ENCODE measurements at regions not wholly inside any gene's neighbourhood (a gene's known extent, or its start where the extent isn't known, plus 50 kb on each side); places are given as distances from the start of the nearest gene placed in this dataset.

- Histone ChIP-seq H3K36me3 (ENCODE audit: control insufficient read depth in 1 of 2, insufficient read depth in 2 of 2, low read length in 2 of 2) (no peaks in the 10 kb centered on the region), H3K9me3 (ENCODE audit: control insufficient read depth in 1 of 2, insufficient read depth in 1 of 2, low read depth in 1 of 2, low read length in 2 of 2) (no peaks in the 10 kb centered on the region), H3K27me3 (ENCODE audit: insufficient read depth, low read length) (no peaks in the 10 kb centered on the region), H4K20me1 (ENCODE audit: insufficient read depth) (no peaks in the 10 kb centered on the region), H3K4me3 (replicated peaks in 1 of 2; ENCODE audit: low read depth in 1 of 2, low read length in 2 of 2) (no peak overlapping the region), H3K27ac (ENCODE audit: low read depth, low read length) (no peak overlapping the region), H2AFZ (ENCODE audit: low read depth, low read length, poor library complexity, severe bottlenecking) (peak overlapping the region; percentile 37), H3K79me2 (ENCODE audit: insufficient read depth, low read length) (no peaks in the 10 kb centered on the region), H3K9me2 (ENCODE audit: insufficient read depth) (peaks cover 4% of the 10 kb centered on the region; the same call in 1 of the 2 replicates), H3K9ac (ENCODE audit: low read length) (no peak overlapping the region), H3K4me2 (ENCODE audit: low read length) (0 out of 2 replicates have a peak overlapping the region, but pooled peaks have one; percentile 8), H3K4me1 (ENCODE audit: control insufficient read depth in 1 of 2, insufficient read depth in 2 of 2, low read length in 2 of 2) (peaks cover 9 to 18% of the 10 kb centered on the region in 2 experiments)
- ATAC-seq, result no peak
- ChIA-PET CTCF (no interaction called here), POLR2A (no interaction called here), RAD21 (ENCODE audit: low non-redundant PET in 1 of 2, low total read pairs in 2 of 2, uncharacterized antibody in 2 of 2, unreplicated experiment in 2 of 2) (no interaction called here)
- no peak for DNase-seq (ENCODE audit: low read depth, low spot score)
- intact Hi-C loops (cut with micrococcal nuclease), result no loop called here
- no peak for TF ChIP-seq EZH2 (IDR thresholded peaks at IDR 0.05)
- no peak for TF ChIP-seq ZBTB33 (IDR thresholded peaks at IDR 0.05; ENCODE audit: extremely low read depth, insufficient replicate concordance, low read length)
- TF ChIP-seq CTCF (IDR thresholded peaks at IDR 0.05 in 2 of 3, conservative IDR thresholded peaks at IDR 0.05 in 1 of 3; ENCODE audit: borderline replicate concordance in 1 of 3, insufficient read depth in 1 of 3, low read depth in 2 of 3, low read length in 2 of 3), result no peak
- TF ChIP-seq FOSL1 (IDR thresholded peaks at IDR 0.05; ENCODE audit: low read depth), result no peak
- no peak for TF ChIP-seq YY1 (IDR thresholded peaks at IDR 0.05; ENCODE audit: extremely low read depth, insufficient replicate concordance, low read depth, low read length)
- no peak for TF ChIP-seq EGR1 (IDR thresholded peaks at IDR 0.05; ENCODE audit: low read depth)
- no peak for TF ChIP-seq CEBPB (IDR thresholded peaks at IDR 0.05; ENCODE audit: low read depth)
- TF ChIP-seq RAD21 (IDR thresholded peaks at IDR 0.05; ENCODE audit: low read depth), result no peak
- no peak for TF ChIP-seq ELF1 (IDR thresholded peaks at IDR 0.05; ENCODE audit: borderline replicate concordance, low read depth)
- TF ChIP-seq ZNF274 (IDR thresholded peaks at IDR 0.05; ENCODE audit: low read depth, low read length), result no peak
- no peak for TF ChIP-seq REST (IDR thresholded peaks at IDR 0.05; ENCODE audit: low read depth)
- TF ChIP-seq JUND (IDR thresholded peaks at IDR 0.05), result no peak
- no peak for TF ChIP-seq POLR2AphosphoS5 (IDR thresholded peaks at IDR 0.05; ENCODE audit: low read depth, low read length)
- no peak for TF ChIP-seq SIN3A (IDR thresholded peaks at IDR 0.05; ENCODE audit: low read depth)
- TF ChIP-seq ATF3 (IDR thresholded peaks at IDR 0.05), result no peak
- TF ChIP-seq MAX (IDR thresholded peaks at IDR 0.05), result no peak
- TF ChIP-seq SRF (IDR thresholded peaks at IDR 0.05; ENCODE audit: low read depth), result no peak
- TF ChIP-seq TCF7L2 (IDR thresholded peaks at IDR 0.05; ENCODE audit: borderline replicate concordance, extremely low read depth, insufficient read depth, insufficient read length), result no peak
- no peak for TF ChIP-seq POLR2A (IDR thresholded peaks at IDR 0.05; ENCODE audit: borderline replicate concordance, extremely low read depth, insufficient read depth, insufficient read length)
- no TSS peak for BruUV-seq (replicated peaks)
Observed at GRCh38 chr3:125654526-125654925, 59.2 kb upstream of the OSBPL11 start.
